ENCODE measurements at regions not wholly inside any gene's neighbourhood (a gene's known extent, or its start where the extent isn't known, plus 50 kb on each side); places are given as distances from the start of the nearest gene placed in this dataset.

GRCh38 chr1:218965821-218966220 lies 207.9 kb upstream of the LYPLAL1 start:
- no peak for DNase-seq (ENCODE audit: low spot score)
- no peak for ATAC-seq

GRCh38 chr1:218967254-218967653 lies 206.4 kb upstream of the LYPLAL1 start:
- DNase-seq (ENCODE audit: low spot score) (no peak), ATAC-seq (no peak)

GRCh38 chr1:218967836-218968235 lies 205.8 kb upstream of the LYPLAL1 start:
- DNase-seq (ENCODE audit: low spot score) = no peak
- no peak for ATAC-seq

- ATAC-seq (no peak), DNase-seq (ENCODE audit: low spot score) (no peak)
Measured at GRCh38 chr1:218969006-218969405, 204.7 kb upstream of the LYPLAL1 start.

- no peak for ATAC-seq
- no peak for DNase-seq (ENCODE audit: low spot score)
Measured at GRCh38 chr1:218970397-218970990, 203.2 kb upstream of the LYPLAL1 start.

GRCh38 chr1:218971156-218971555 lies 202.5 kb upstream of the LYPLAL1 start:
- no peak for ATAC-seq
- no peak for DNase-seq (ENCODE audit: low spot score)

- ATAC-seq = no peak
- no peak for DNase-seq (ENCODE audit: low spot score)
Measured at GRCh38 chr1:218980881-218981280, 192.8 kb upstream of the LYPLAL1 start.

- no peak for ATAC-seq
- DNase-seq (ENCODE audit: low spot score) = no peak
Measured at GRCh38 chr1:218982482-218982881, 191.2 kb upstream of the LYPLAL1 start.

GRCh38 chr1:218983433-218983832 lies 190.2 kb upstream of the LYPLAL1 start:
- no peak for ATAC-seq
- DNase-seq (ENCODE audit: low spot score) = no peak

- ATAC-seq = no peak
- DNase-seq (ENCODE audit: low spot score) = no peak
Measured at GRCh38 chr1:218983848-218984247, 189.8 kb upstream of the LYPLAL1 start.

GRCh38 chr1:218985424-218985984 lies 188.2 kb upstream of the LYPLAL1 start:
- ATAC-seq = peak; percentile 36
- no peak for DNase-seq (ENCODE audit: low spot score)

GRCh38 chr1:218986816-218987215 lies 186.9 kb upstream of the LYPLAL1 start:
- ATAC-seq = no peak
- no peak for DNase-seq (ENCODE audit: low spot score)

- DNase-seq (ENCODE audit: low spot score) = no peak
- ATAC-seq = no peak
Measured at GRCh38 chr1:218990019-218990418, 183.7 kb upstream of the LYPLAL1 start.

- ATAC-seq = no peak
- no peak for DNase-seq (ENCODE audit: low spot score)
Measured at GRCh38 chr1:218991089-218991488, 182.6 kb upstream of the LYPLAL1 start.

- ATAC-seq (peak; percentile 43), DNase-seq (ENCODE audit: low spot score) (no peak)
Measured at GRCh38 chr1:218994615-218995014, 179.1 kb upstream of the LYPLAL1 start.

GRCh38 chr1:218995091-218995665 lies 178.5 kb upstream of the LYPLAL1 start:
- DNase-seq (ENCODE audit: low spot score) (no peak), ATAC-seq (no peak)

GRCh38 chr1:218996362-218996761 lies 177.3 kb upstream of the LYPLAL1 start:
- ATAC-seq (peak; percentile 29), DNase-seq (ENCODE audit: low spot score) (no peak)

GRCh38 chr1:219000005-219000404 lies 173.7 kb upstream of the LYPLAL1 start:
- ATAC-seq = no peak
- no peak for DNase-seq (ENCODE audit: low spot score)

GRCh38 chr1:219000631-219001030 lies 173.0 kb upstream of the LYPLAL1 start:
- ATAC-seq = no peak
- DNase-seq (ENCODE audit: low spot score) = no peak

GRCh38 chr1:219010720-219011119 lies 163.0 kb upstream of the LYPLAL1 start:
- DNase-seq (ENCODE audit: low spot score) (no peak), ATAC-seq (no peak)

- DNase-seq (ENCODE audit: low spot score) (no peak), ATAC-seq (no peak)
Measured at GRCh38 chr1:219020386-219020785, 153.3 kb upstream of the LYPLAL1 start.

- no peak for ATAC-seq
- DNase-seq (ENCODE audit: low spot score) = no peak
Measured at GRCh38 chr1:219020846-219021245, 152.8 kb upstream of the LYPLAL1 start.

- ATAC-seq = no peak
- DNase-seq (ENCODE audit: low spot score) = no peak
Measured at GRCh38 chr1:219027146-219027673, 146.5 kb upstream of the LYPLAL1 start.

Data from left lobe of liver (tissue), 2 donors.